PC-3 (cell line): ENCODE measurements at regions not wholly inside any gene's neighbourhood (a gene's known extent, or its start where the extent isn't known, plus 50 kb on each side); places are given as distances from the start of the nearest gene placed in this dataset.

ENCODE experiments used
- CTCF ChIP-seq: fragments of 300-600 bp; sonication (generic); conservative IDR thresholded peaks from 2 replicates; pipeline ENCODE4 v1.5.1; 2017; ENCODE audit warnings: antibody characterized with exemption, low read depth, mild to moderate bottlenecking, low read length
- EZH2 ChIP-seq: fragments of 300-600 bp; sonication (generic); IDR thresholded peaks from one replicate; pipeline ENCODE4 v1.6.1; 2017; ENCODE audit warnings: antibody characterized with exemption, mild to moderate bottlenecking, low read length; ENCODE audit not compliant: unreplicated experiment

GRCh38 chr2:8495189-8495989 lies 186.5 kb upstream of the ID2 start:
- TF ChIP-seq CTCF = no peak
- TF ChIP-seq EZH2 = no peak
